CD14-positive monocyte (primary cell): ENCODE measurements at regions not wholly inside any gene's neighbourhood (a gene's known extent, or its start where the extent isn't known, plus 50 kb on each side); places are given as distances from the start of the nearest gene placed in this dataset.
A peak's percentile ranks its signal among the peaks of the same experiment; 100 is the strongest.

Experiments used
- DNase-seq, 3 donors: peaks; one replicate each; pipeline ENCODE4 v3.0.0-alpha.2; 2011 to 2022
- H2AFZ ChIP-seq: 2 replicates; pipeline ENCODE4 v1.6.0; 2012; ENCODE audit warnings: mild to moderate bottlenecking, low read depth, low read length, inconsistent platforms; ENCODE audit not compliant: insufficient read depth, poor library complexity, severe bottlenecking
- H3K27ac ChIP-seq, 2 donors: 1 replicate in 1 of 2; 2 replicates in 1 of 2; pipeline ENCODE4 v1.5.1; 2012 to 2013; ENCODE audit warnings: low read length in 2 of 2, control low read depth in 1 of 2, inconsistent platforms in 1 of 2, low read depth in 1 of 2, mild to moderate bottlenecking in 1 of 2
- H3K27me3 ChIP-seq, 2 donors: one replicate each; pipeline versions ENCODE4 v1.6.0 to v1.6.1; 2011 to 2013; ENCODE audit warnings: low read length in 2 of 2; ENCODE audit not compliant: control insufficient read depth in 2 of 2, insufficient read depth in 2 of 2
- H3K36me3 ChIP-seq, 2 donors: replicated peaks in 1 of 2; 1 replicate in 1 of 2; 2 replicates in 1 of 2; pipeline versions ENCODE4 v1.5.1 to v1.6.1; 2012 to 2013; ENCODE audit warnings: low read length in 2 of 2, control low read depth in 1 of 2, inconsistent platforms in 1 of 2, mild to moderate bottlenecking in 1 of 2; ENCODE audit not compliant: insufficient read depth in 2 of 2, control insufficient read depth in 1 of 2
- H3K4me1 ChIP-seq, 2 donors: 1 replicate in 1 of 2; 2 replicates in 1 of 2; pipeline versions ENCODE4 v1.5.1 to v1.6.1; 2012 to 2013; ENCODE audit warnings: low read length in 2 of 2, control low read depth in 1 of 2, inconsistent platforms in 1 of 2, mild to moderate bottlenecking in 1 of 2, moderate library complexity in 1 of 2; ENCODE audit not compliant: insufficient read depth in 2 of 2, control insufficient read depth in 1 of 2
- H3K4me2 ChIP-seq: replicated peaks from 2 replicates; pipeline ENCODE3; 2012; ENCODE audit warnings: low read length, moderate library complexity, mild to moderate bottlenecking; ENCODE audit not compliant: poor library complexity, severe bottlenecking; ENCODE audit errors: extremely low read depth
- H3K4me3 ChIP-seq, 3 experiments: fragments of 200-600 bp in 1 of 3; sonication (generic) in 1 of 3; replicated peaks in 1 of 3; 1 replicate in 2 of 3; 2 replicates in 1 of 3; pipeline ENCODE4 v1.5.1; 2011 to 2013; ENCODE audit warnings: low read length in 3 of 3, mild to moderate bottlenecking in 3 of 3, control low read depth in 2 of 3, low read depth in 2 of 3, inconsistent platforms in 1 of 3, moderate library complexity in 1 of 3
- H3K79me2 ChIP-seq: 2 replicates; pipeline ENCODE4 v1.6.0; 2012; ENCODE audit warnings: mild to moderate bottlenecking, control low read depth, inconsistent platforms, low read length, moderate library complexity; ENCODE audit not compliant: insufficient read depth
- H3K9ac ChIP-seq: 2 replicates; pipeline ENCODE4 v1.6.0; 2017; ENCODE audit warnings: low read length, mild to moderate bottlenecking; ENCODE audit not compliant: insufficient read depth, poor library complexity, severe bottlenecking
- H3K9me3 ChIP-seq, 2 donors: replicated peaks in 1 of 2; 1 replicate in 1 of 2; 2 replicates in 1 of 2; pipeline versions ENCODE4 v1.5.1 to v1.6.1; 2012 to 2013; ENCODE audit warnings: low read length in 2 of 2, control low read depth in 1 of 2; ENCODE audit not compliant: control insufficient read depth in 1 of 2, insufficient read depth in 1 of 2
- H4K20me1 ChIP-seq: 2 replicates; pipeline ENCODE4 v1.6.0; 2012; ENCODE audit warnings: mild to moderate bottlenecking, low read length, control low read depth, moderate library complexity; ENCODE audit not compliant: insufficient read depth
- H3K27ac Mint-ChIP-seq, 7 donors: one replicate each; pipeline ENCODE4 v1.8.0; 2020; ENCODE audit warnings: mild to moderate bottlenecking in 7 of 7, mixed read lengths in 7 of 7, moderate library complexity in 6 of 7, inconsistent platforms in 2 of 7
- H3K27me3 Mint-ChIP-seq, 3 donors: one replicate each; pipeline ENCODE4 v1.8.0; 2021 to 2022; ENCODE audit warnings: low read depth in 3 of 3, mild to moderate bottlenecking in 3 of 3, mixed read lengths in 3 of 3, moderate library complexity in 3 of 3, inconsistent platforms in 1 of 3
- H3K36me3 Mint-ChIP-seq, 2 donors: one replicate each; pipeline ENCODE4 v1.8.0; 2020; ENCODE audit warnings: mixed read lengths in 2 of 2, inconsistent platforms in 1 of 2, mild to moderate bottlenecking in 1 of 2
- H3K4me1 Mint-ChIP-seq: one replicate; pipeline ENCODE4 v1.8.0; 2020; ENCODE audit warnings: mild to moderate bottlenecking, mixed read lengths
- H3K4me3 Mint-ChIP-seq, 2 donors: one replicate each; pipeline ENCODE4 v1.8.0; 2020; ENCODE audit warnings: mild to moderate bottlenecking in 2 of 2, mixed read lengths in 2 of 2, moderate library complexity in 1 of 2
- H3K9me3 Mint-ChIP-seq, 7 donors: one replicate each; pipeline ENCODE4 v1.8.0; 2020 to 2022; ENCODE audit warnings: mixed read lengths in 7 of 7, mild to moderate bottlenecking in 6 of 7, moderate library complexity in 6 of 7, inconsistent platforms in 2 of 7
- CTCF ChIP-seq: fragments of 200-600 bp; IDR thresholded peaks from one replicate; pipeline ENCODE4 v1.8.0; 2022; ENCODE audit warnings: antibody characterized with exemption, mild to moderate bottlenecking
- WGBS: methylation state at CpG from one replicate; pipeline ENCODE4 v1.1.5; 2013; ENCODE audit warnings: missing lambda C conversion rate; ENCODE audit not compliant: insufficient coverage; 5-methylcytosine and 5-hydroxymethylcytosine counted together
- intact Hi-C, 2 donors: fragments of 100-400 bp; cut with micrococcal nuclease; formaldehyde crosslinking; loops; one replicate each; pipeline versions ENCODE4 v1.15.0 to v1.15.1; 2023

GRCh38 chr10:59586407-59586891, 123.2 kb downstream of the SLC16A9 start:
- Histone ChIP-seq H3K27me3 (no peaks in the 10 kb centered on the region), H3K4me1 (no peaks in the 10 kb centered on the region), H3K36me3 (no peaks in the 10 kb centered on the region), H2AFZ (no peak overlapping the region), H3K4me3 (no peak overlapping the region), H3K9ac (no peak overlapping the region), H4K20me1 (no peaks in the 10 kb centered on the region), H3K27ac (no peak overlapping the region), H3K79me2 (no peaks in the 10 kb centered on the region), H3K4me2 (no peak overlapping the region), H3K9me3 (peaks cover 0 to 2% of the 10 kb centered on the region in 2 donors)
- peaks cover 1 to 2% (median 2%) of the 10 kb centered on the region in 3 donors for H3K27me3 Mint-ChIP-seq
- peak overlapping the region in 1 of 7 donors; percentile 12 for H3K27ac Mint-ChIP-seq
- peaks cover 0 to 2% (median 0%) of the 10 kb centered on the region in 7 donors for H3K9me3 Mint-ChIP-seq
- no peaks in the 10 kb centered on the region for H3K36me3 Mint-ChIP-seq
- 100% methylated on average over 2 of the region's 2 CpGs for WGBS
- no peak overlapping the region for H3K4me3 Mint-ChIP-seq
- TF ChIP-seq CTCF = no peak
- no peaks in the 10 kb centered on the region for H3K4me1 Mint-ChIP-seq
- DNase-seq = no peak
- intact Hi-C loops = no loop called here

- no peak overlapping the region for H3K27ac Mint-ChIP-seq
- H3K36me3 ChIP-seq = no peaks in the 10 kb centered on the region
- H2AFZ ChIP-seq = no peak overlapping the region
- peaks cover 1 to 2% (median 2%) of the 10 kb centered on the region in 3 donors for H3K27me3 Mint-ChIP-seq
- no peaks in the 10 kb centered on the region for H3K36me3 Mint-ChIP-seq
- no peak for DNase-seq
- intact Hi-C loops = no loop called here
- H4K20me1 ChIP-seq = no peaks in the 10 kb centered on the region
- H3K4me2 ChIP-seq = no peak overlapping the region
- no peak overlapping the region for H3K4me3 ChIP-seq
- WGBS = 83% methylated on average over 3 of the region's 4 CpGs
- H3K9me3 Mint-ChIP-seq = peaks cover 0 to 2% (median 0%) of the 10 kb centered on the region in 7 donors
- TF ChIP-seq CTCF = no peak
- H3K9ac ChIP-seq = no peak overlapping the region
- H3K4me1 ChIP-seq = no peaks in the 10 kb centered on the region
- H3K27me3 ChIP-seq = no peaks in the 10 kb centered on the region
- no peaks in the 10 kb centered on the region for H3K9me3 ChIP-seq
- H3K4me1 Mint-ChIP-seq = no peaks in the 10 kb centered on the region
- H3K79me2 ChIP-seq = no peaks in the 10 kb centered on the region
- no peak overlapping the region for H3K4me3 Mint-ChIP-seq
- H3K27ac ChIP-seq = no peak overlapping the region
Measured at GRCh38 chr10:59585046-59585700, 124.5 kb downstream of the SLC16A9 start.
